HG02678 (cell line): ENCODE measurements at regions not wholly inside any gene's neighbourhood (a gene's known extent, or its start where the extent isn't known, plus 50 kb on each side); places are given as distances from the start of the nearest gene placed in this dataset.

Source experiments
- ATAC-seq: cut with Tn5 transposase; IDR thresholded peaks from one replicate; pipeline ENCODE4 v1.9.1; 2021; ENCODE audit warnings: mild to moderate bottlenecking, moderate library complexity; ENCODE audit not compliant: unreplicated experiment

- no peak for ATAC-seq
Measured at GRCh38 chrX:720250-720649, 89.7 kb downstream of the SHOX start.

GRCh38 chrX:716136-716535, 85.5 kb downstream of the SHOX start:
- no peak for ATAC-seq

GRCh38 chrX:714131-714530, 83.5 kb downstream of the SHOX start:
- no peak for ATAC-seq
